GM12878 (cell line): ENCODE measurements at regions not wholly inside any gene's neighbourhood (a gene's known extent, or its start where the extent isn't known, plus 50 kb on each side); places are given as distances from the start of the nearest gene placed in this dataset.

ENCODE experiments used
- ATAC-seq: fragments of 200-7000 bp; cut with Tn5 transposase; 3 replicates; pipeline ENCODE4 v1.9.1; 2020; ENCODE audit warnings: mild to moderate bottlenecking, moderate library complexity
- BruUV-seq: library from RNA; stranded (reverse); fragments of 400-500 nt; replicated peaks from 2 replicates; lab custom pipeline; 2021; lab: Mats Ljungman, UMichigan
- CTCF ChIA-PET: fragments of 300-600 bp; sonication (Branson Sonifier 250); formaldehyde crosslinking; extraction: SDS; loops from one replicate; lab custom pipeline; 2021; ENCODE audit warnings: inconsistent platforms; lab: Yijun Ruan, JAX
- POLR2A ChIA-PET: fragments of 350-600 bp; formaldehyde crosslinking; extraction: SDS; loops from one replicate; lab custom pipeline; 2021; ENCODE audit warnings: inconsistent platforms; lab: Charles Lee
- RAD21 ChIA-PET: fragments of 300-600 bp; sonication (Branson Sonifier 250); formaldehyde crosslinking; loops from one replicate; lab custom pipeline; 2023; ENCODE audit warnings: antibody characterized with exemption; ENCODE audit not compliant: unreplicated experiment; lab: Charles Lee
- SMC1A ChIA-PET: fragments of 300-600 bp; sonication (Branson Sonifier 250); formaldehyde crosslinking; loops from one replicate; lab custom pipeline; 2023; ENCODE audit not compliant: unreplicated experiment, uncharacterized antibody; lab: Charles Lee
- DNase-seq: peaks from one replicate; pipeline ENCODE4 v3.0.0-alpha.2; 2011; ENCODE audit warnings: low read depth, low spot score
- FAIRE-seq: peaks from 3 replicates; lab custom pipeline; 2011; peaks lifted over from hg19 to GRCh38; lab: Jason Lieb, UNC
- H2AFZ ChIP-seq: 2 replicates; pipeline ENCODE4 v1.6.0; 2011; ENCODE audit warnings: low read depth, low read length, control low read depth; ENCODE audit not compliant: control insufficient read depth
- H3K27ac ChIP-seq: 2 replicates; pipeline ENCODE4 v1.5.1; 2011; ENCODE audit warnings: control low read depth; ENCODE audit not compliant: control insufficient read depth, insufficient read depth
- H3K27me3 ChIP-seq, 2 experiments: replicated peaks in 1 of 2; 2 replicates each; pipeline versions ENCODE4 v1.6.0 to v1.6.1; 2011; ENCODE audit warnings: low read length in 1 of 2; ENCODE audit not compliant: control insufficient read depth in 2 of 2, insufficient read depth in 2 of 2
- H3K36me3 ChIP-seq, 2 experiments: 2 replicates each; pipeline ENCODE4 v1.5.1; 2011; ENCODE audit warnings: low read length in 1 of 2; ENCODE audit not compliant: control insufficient read depth in 2 of 2, insufficient read depth in 2 of 2
- H3K4me1 ChIP-seq: 2 replicates; pipeline ENCODE4 v1.6.1; 2011; ENCODE audit warnings: mild to moderate bottlenecking, low read length, moderate library complexity, mixed read lengths; ENCODE audit not compliant: control insufficient read depth, insufficient read depth
- H3K4me2 ChIP-seq: 2 replicates; pipeline ENCODE4 v1.6.0; 2011; ENCODE audit warnings: control low read depth; ENCODE audit not compliant: control insufficient read depth, insufficient read depth
- H3K4me3 ChIP-seq: fragments of 200-600 bp; sonication (generic); 2 replicates; pipeline ENCODE4 v1.5.1; 2016
- H3K79me2 ChIP-seq: 2 replicates; pipeline ENCODE4 v1.6.0; 2011; ENCODE audit warnings: low read length; ENCODE audit not compliant: control insufficient read depth, insufficient read depth
- H3K9ac ChIP-seq: 2 replicates; pipeline ENCODE4 v1.8.0; 2011; ENCODE audit warnings: low read length, control low read depth, mixed read lengths; ENCODE audit not compliant: control insufficient read depth, insufficient read depth
- H3K9me3 ChIP-seq: replicated peaks from 3 replicates; pipeline ENCODE4 v1.5.1; 2011; ENCODE audit warnings: mild to moderate bottlenecking, low read length; ENCODE audit not compliant: control insufficient read depth, insufficient read depth
- H4K20me1 ChIP-seq: 2 replicates; pipeline ENCODE4 v1.6.0; 2011; ENCODE audit not compliant: control insufficient read depth, insufficient read depth
- BACH1 ChIP-seq: fragments of 450-650 bp; IDR thresholded peaks from 2 replicates; pipeline ENCODE4 v1.6.1; 2017; ENCODE audit warnings: mild to moderate bottlenecking, borderline replicate concordance
- CBFB ChIP-seq: IDR thresholded peaks from 2 replicates; pipeline ENCODE4 v1.6.1; 2016; ENCODE audit warnings: antibody characterized with exemption, low read depth
- DPF2 ChIP-seq: fragments of 450-650 bp; IDR thresholded peaks from 2 replicates; pipeline ENCODE4 v1.6.1; 2017; ENCODE audit warnings: mild to moderate bottlenecking
- EGR1 ChIP-seq, 2 experiments: IDR thresholded peaks; 1 replicate in 1 of 2; 2 replicates in 1 of 2; pipeline ENCODE4 v1.6.1; 2011 to 2012; ENCODE audit warnings: low read depth in 2 of 2, low read length in 2 of 2, borderline replicate concordance in 1 of 2, mild to moderate bottlenecking in 1 of 2, moderate library complexity in 1 of 2
- EZH2 ChIP-seq: IDR thresholded peaks from 2 replicates; pipeline ENCODE4 v1.6.1; 2012; ENCODE audit warnings: low read depth, mild to moderate bottlenecking, control low read depth, inconsistent platforms, low read length, borderline replicate concordance; ENCODE audit not compliant: control insufficient read depth
- MEF2B ChIP-seq: fragments of 450-650 bp; IDR thresholded peaks from 2 replicates; pipeline ENCODE4 v1.6.1; 2018; ENCODE audit warnings: mild to moderate bottlenecking, moderate library complexity; ENCODE audit not compliant: partially characterized antibody, poor library complexity, severe bottlenecking
- MTA2 ChIP-seq: fragments of 450-650 bp; IDR thresholded peaks from 2 replicates; pipeline ENCODE4 v1.6.1; 2016; ENCODE audit warnings: low read depth, mild to moderate bottlenecking, moderate library complexity
- MXI1 ChIP-seq: fragments of 150-350 bp; IDR thresholded peaks from 2 replicates; pipeline ENCODE4 v1.6.1; 2011; ENCODE audit warnings: low read depth, mild to moderate bottlenecking, inconsistent platforms, low read length, improper control_type of control experiment
- RELB ChIP-seq: fragments of 450-650 bp; IDR thresholded peaks from 2 replicates; pipeline ENCODE4 v1.6.1; 2017; ENCODE audit warnings: low read depth, mild to moderate bottlenecking, moderate library complexity
- SP1 ChIP-seq: IDR thresholded peaks from one replicate; pipeline ENCODE4 v1.6.1; 2011; ENCODE audit warnings: low read depth, low read length
- SREBF1 ChIP-seq: IDR thresholded peaks from 2 replicates; pipeline ENCODE4 v1.6.1; 2012; ENCODE audit warnings: mild to moderate bottlenecking, low read length
- TCF3 ChIP-seq: IDR thresholded peaks from 2 replicates; pipeline ENCODE4 v1.6.1; 2012; ENCODE audit warnings: low read depth, mild to moderate bottlenecking, low read length, borderline replicate concordance; ENCODE audit not compliant: insufficient read depth
- WRNIP1 ChIP-seq: IDR thresholded peaks from 2 replicates; pipeline ENCODE4 v1.6.1; 2011; ENCODE audit warnings: low read depth, low read length, improper control_type of control experiment, borderline replicate concordance
- ZNF274 ChIP-seq: IDR thresholded peaks from one replicate; pipeline ENCODE4 v1.8.0; 2011; ENCODE audit not compliant: insufficient read length, insufficient read depth
- ZZZ3 ChIP-seq: IDR thresholded peaks from 2 replicates; pipeline ENCODE4 v1.6.1; 2011; ENCODE audit warnings: low read depth; ENCODE audit not compliant: control insufficient read depth, insufficient read length
- whole genome bisulfite sequencing: methylation state at CpG from one replicate; pipeline ENCODE4 v1.1.6; 2016; ENCODE audit warnings: low lambda C conversion rate; ENCODE audit not compliant: insufficient replicate concordance, insufficient coverage; ENCODE audit errors: missing lambda C conversion rate; 5-methylcytosine and 5-hydroxymethylcytosine counted together
- in situ Hi-C: fragments of 300-500 bp; cut with MboI; formaldehyde crosslinking; loops from 9 replicates; pipeline ENCODE4 v1.14.3; 2018; ENCODE audit warnings: mixed read lengths
- intact Hi-C: fragments of 100-400 bp; cut with micrococcal nuclease; formaldehyde crosslinking; loops from one replicate; pipeline ENCODE4 v1.14.2; 2022; ENCODE audit not compliant: unreplicated experiment

DNA sequence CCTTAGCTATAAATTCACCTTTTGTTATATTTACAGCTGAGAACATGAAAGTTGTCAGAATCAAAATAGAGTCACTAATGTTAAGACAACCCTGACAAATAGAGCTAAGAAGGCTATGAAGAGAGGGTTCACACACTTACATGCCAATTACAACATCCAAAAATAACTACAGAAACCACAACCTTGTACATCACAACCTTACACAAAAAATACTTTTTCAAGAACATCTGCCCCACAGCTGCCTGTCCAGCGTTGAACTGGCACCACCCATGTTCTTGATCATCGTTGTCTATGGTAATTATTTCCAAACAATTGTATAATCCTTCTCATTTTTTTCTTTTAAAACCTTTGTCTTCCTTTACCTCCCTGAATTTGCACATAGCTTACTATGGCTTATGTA, 231.2 kb upstream of the FKBP1C start:
- Histone ChIP-seq H4K20me1 (no peaks in the 10 kb centered on the region), H3K9me3 (no peaks in the 10 kb centered on the region), H3K27ac (no peak overlapping the region), H3K79me2 (no peaks in the 10 kb centered on the region), H3K4me1 (no peaks in the 10 kb centered on the region), H3K4me2 (no peak overlapping the region), H2AFZ (no peak overlapping the region), H3K9ac (no peak overlapping the region), H3K4me3 (no peak overlapping the region), H3K36me3 (no peaks in the 10 kb centered on the region), H3K27me3 (no peaks in the 10 kb centered on the region)
- TF ChIP-seq MTA2 (peak; percentile 68), ZZZ3 (no peak), MEF2B (peak; percentile 78)
- in situ Hi-C loops: no loop called here
- POLR2A ChIA-PET: interaction anchor here (1.0 kb wide), 1 partner anchor 16 kb away, joined by 3 read pairs; no protein-coding TSS in a partner anchor
- SMC1A ChIA-PET: interaction anchor here (0.5 to 2.5 kb wide), 14 partner anchors 8 to 292 kb away, joined by 3 to 10 read pairs (median 4); no protein-coding TSS in a partner anchor
- intact Hi-C loops: no loop called here
- no peak for FAIRE-seq
- BruUV-seq: no TSS peak
- ATAC-seq: peak; percentile 76
- CTCF ChIA-PET: interaction anchor here (1.1 to 1.8 kb wide), 4 partner anchors 8 to 328 kb away, joined by 3 to 7 read pairs (median 4); no protein-coding TSS in a partner anchor
- 0% methylated on average over 2 of the region's 2 CpGs for WGBS
- RAD21 ChIA-PET: interaction anchor here (0.9 to 2.2 kb wide), 5 partner anchors 11 to 117 kb away, joined by 3 to 6 read pairs (median 4); no protein-coding TSS in a partner anchor
- DNase-seq: no peak

- in situ Hi-C loops: no loop called here
- H3K4me2 ChIP-seq: no peak overlapping the region
- ChIA-PET POLR2A (no interaction called here), CTCF (interaction anchor here (1.1 to 1.8 kb wide), 4 partner anchors 9 to 327 kb away, joined by 3 to 7 read pairs (median 4); no protein-coding TSS in a partner anchor), RAD21 (interaction anchor here (1.5 to 2.2 kb wide), 3 partner anchors 42 to 85 kb away, joined by 3 to 5 read pairs (median 4); no protein-coding TSS in a partner anchor), SMC1A (interaction anchor here (0.5 to 2.5 kb wide), 12 partner anchors 8 to 292 kb away, joined by 3 to 10 read pairs (median 4); no protein-coding TSS in a partner anchor)
- DNase-seq (no peak), ATAC-seq (peak; percentile 44), FAIRE-seq (no peak)
- no peaks in the 10 kb centered on the region for H3K79me2 ChIP-seq
- no peaks in the 10 kb centered on the region for H3K4me1 ChIP-seq
- no TSS peak for BruUV-seq
- H3K4me3 ChIP-seq: no peak overlapping the region
- H4K20me1 ChIP-seq: no peaks in the 10 kb centered on the region
- no peak overlapping the region for H3K9ac ChIP-seq
- no peaks in the 10 kb centered on the region for H3K27me3 ChIP-seq
- intact Hi-C loops: no loop called here
- no peak overlapping the region for H2AFZ ChIP-seq
- H3K9me3 ChIP-seq: no peaks in the 10 kb centered on the region
- no peaks in the 10 kb centered on the region for H3K36me3 ChIP-seq
- H3K27ac ChIP-seq: no peak overlapping the region
- TF ChIP-seq MTA2 (no peak), MXI1 (no peak), DPF2 (no peak), WRNIP1 (no peak), EGR1 (IDR thresholded peaks at IDR 0.05; ENCODE audit: borderline replicate concordance in 1 of 2, low read depth in 2 of 2, low read length in 2 of 2) (no peak), BACH1 (no peak), TCF3 (no peak), RELB (no peak), ZNF274 (no peak), EZH2 (no peak), SREBF1 (no peak), CBFB (no peak), SP1 (no peak)
Measured at GRCh38 chr6:62980724-62981123, 230.5 kb upstream of the FKBP1C start.
